ENCODE measurements at regions not wholly inside any gene's neighbourhood (a gene's known extent, or its start where the extent isn't known, plus 50 kb on each side); places are given as distances from the start of the nearest gene placed in this dataset.
"Not testable (repeated sequence)": the region's sequence is repeated elsewhere in the genome, so short reads cannot be mapped to it uniquely, and the experiment has no call there.

DNA sequence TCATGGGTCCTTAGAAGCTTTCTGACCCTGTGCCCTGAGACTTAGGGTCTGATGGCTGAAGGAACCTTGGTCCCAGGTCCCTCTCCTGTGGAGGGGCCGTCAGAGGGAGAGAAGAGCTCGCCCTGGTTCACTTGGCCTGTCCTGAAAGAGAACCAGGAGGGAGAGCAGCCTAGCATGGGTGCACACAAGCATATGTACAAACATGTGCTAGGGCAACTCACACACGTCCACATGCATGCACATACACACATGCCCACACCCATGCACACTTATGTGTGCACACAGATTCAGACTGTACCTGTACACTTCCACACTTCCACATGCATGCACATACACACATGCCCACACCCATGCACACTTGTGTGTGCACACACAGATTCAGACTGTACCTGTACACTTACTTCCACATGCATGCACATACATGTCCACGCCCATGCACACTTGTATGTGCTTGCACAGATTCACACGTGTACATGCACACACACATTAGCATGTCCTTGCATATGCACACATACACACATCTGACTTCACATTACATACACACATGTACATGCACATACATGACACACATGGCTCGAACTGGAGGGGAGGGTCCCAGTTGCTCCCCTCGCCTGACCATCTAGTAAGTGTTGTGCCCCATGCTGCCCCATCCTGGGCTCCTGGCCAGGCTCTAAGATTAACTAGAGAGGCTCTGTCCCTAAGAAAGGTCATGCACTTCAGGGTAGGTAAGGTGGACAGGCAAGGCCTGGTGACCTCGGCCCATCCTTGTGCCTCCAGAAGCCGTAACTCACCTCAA lies 122.0 kb downstream of the METRNL start:
- TF ChIP-seq, protein P1, sequence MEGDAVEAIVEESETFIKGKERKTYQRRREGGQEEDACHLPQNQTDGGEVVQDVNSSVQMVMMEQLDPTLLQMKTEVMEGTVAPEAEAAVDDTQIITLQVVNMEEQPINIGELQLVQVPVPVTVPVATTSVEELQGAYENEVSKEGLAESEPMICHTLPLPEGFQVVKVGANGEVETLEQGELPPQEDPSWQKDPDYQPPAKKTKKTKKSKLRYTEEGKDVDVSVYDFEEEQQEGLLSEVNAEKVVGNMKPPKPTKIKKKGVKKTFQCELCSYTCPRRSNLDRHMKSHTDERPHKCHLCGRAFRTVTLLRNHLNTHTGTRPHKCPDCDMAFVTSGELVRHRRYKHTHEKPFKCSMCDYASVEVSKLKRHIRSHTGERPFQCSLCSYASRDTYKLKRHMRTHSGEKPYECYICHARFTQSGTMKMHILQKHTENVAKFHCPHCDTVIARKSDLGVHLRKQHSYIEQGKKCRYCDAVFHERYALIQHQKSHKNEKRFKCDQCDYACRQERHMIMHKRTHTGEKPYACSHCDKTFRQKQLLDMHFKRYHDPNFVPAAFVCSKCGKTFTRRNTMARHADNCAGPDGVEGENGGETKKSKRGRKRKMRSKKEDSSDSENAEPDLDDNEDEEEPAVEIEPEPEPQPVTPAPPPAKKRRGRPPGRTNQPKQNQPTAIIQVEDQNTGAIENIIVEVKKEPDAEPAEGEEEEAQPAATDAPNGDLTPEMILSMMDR (IDR thresholded peaks at IDR 0.05; ENCODE audit: extremely low read depth, missing control alignments): no peak
- no peak for DNase-seq (ENCODE audit: low spot score)

DNA sequence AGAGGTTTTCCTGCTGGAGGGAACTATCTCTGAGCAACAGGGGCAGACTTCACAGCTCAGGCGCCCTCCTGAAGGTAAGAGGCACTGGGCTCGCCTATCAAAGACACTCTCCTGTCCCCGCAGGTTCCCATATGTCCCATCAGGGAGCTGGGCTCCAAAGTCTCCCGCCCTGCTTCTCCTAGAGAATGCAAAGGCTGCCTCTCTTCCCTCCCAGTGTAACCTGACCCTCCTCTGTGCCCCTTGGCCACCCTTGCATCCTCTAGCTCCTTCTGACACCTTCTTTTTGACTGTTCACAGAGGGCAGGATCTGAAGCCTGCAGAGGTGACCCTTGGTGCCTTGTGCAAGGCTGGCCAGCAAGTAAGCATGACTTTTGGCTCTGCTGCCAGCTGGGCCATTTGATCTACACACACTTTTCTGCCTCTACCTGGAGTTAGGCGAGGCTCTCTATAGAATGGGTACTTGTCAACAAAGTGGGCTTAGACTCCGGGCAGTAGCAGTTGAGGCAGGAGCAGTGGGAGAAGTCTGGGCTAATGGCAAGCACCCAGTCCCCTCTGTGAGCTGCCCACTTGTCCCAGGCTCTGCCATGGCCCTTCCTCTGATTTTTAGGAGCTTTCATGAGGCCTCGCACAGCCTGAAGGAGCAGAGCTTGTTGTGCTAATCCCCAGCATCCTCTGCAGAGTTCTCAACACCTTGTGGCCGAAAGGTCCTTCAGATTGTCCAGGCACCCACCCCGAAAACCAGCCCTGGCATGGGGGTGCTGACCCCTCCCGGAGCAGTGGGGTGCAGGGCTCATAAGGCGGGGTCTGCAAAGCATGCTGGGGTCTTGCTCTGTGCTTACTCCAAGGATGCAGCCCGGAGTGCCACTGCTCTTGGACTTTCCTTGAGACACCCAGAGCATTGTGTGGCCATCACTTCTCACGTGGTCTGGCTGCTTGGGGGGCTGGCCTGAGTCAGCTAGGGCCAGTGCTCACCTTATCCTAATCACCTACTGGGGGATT lies 122.9 kb downstream of the METRNL start:
- TF ChIP-seq, protein P1 (IDR thresholded peaks at IDR 0.05; ENCODE audit: extremely low read depth, missing control alignments): no peak
- DNase-seq (ENCODE audit: low spot score): no peak

DNA sequence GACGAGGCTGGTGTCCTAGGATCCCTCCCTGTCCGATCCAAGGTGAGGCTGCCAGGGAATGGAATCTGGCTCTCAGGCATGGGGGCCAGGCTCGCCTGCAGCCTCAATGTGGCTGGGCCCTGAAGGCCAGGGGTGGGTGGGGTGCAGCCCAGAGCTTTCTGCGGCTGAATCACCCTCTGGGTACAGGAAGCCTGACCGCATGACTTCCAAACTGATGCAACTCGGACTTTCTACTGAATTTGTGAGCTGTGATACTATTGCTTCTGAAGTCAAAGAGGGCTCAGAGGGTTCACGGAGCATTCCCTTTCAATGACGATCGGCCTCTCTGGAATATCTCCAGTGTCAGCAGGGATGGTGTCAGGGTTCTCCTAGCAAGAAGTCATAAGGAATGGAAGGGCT lies 123.7 kb downstream of the METRNL start:
- no peak for DNase-seq (ENCODE audit: low spot score)
- TF ChIP-seq, protein P1 (IDR thresholded peaks at IDR 0.05; ENCODE audit: extremely low read depth, missing control alignments): no peak

DNA sequence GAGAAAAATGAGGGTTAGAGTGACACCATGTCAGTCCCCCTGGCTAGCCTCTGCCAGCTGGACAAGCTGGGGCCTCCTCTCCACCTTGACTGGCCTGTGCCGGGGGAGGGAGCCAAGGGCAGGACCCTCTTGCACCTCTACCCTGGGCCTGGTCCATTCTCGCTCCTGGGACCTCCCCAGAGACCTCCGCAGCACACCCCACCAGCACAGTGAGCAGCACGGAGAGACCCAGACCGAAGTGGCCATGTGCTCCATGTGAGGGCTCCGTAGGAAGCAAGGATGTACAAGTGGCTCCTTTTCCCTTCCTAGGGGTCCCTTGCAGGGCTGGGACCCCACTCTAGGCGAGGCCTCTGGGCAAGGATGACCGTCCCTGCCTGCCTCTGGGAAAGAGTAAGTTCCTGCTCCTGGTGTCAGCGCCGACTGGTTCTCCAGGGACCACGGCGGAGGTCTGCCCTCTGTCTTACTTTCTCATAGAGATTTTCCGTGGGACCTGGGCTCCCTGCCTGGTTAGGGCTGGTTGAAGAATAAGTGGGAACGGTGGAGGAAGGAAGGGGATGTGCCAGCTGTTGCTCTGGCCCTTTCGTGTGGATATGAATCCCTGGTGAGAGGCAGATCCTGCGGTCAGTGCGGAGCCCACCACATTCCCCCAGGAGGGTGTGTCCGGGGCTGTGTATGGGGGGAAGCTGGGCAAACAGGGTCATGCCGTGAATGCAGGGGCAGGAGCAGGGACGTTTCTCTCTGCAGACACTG lies 124.2 kb downstream of the METRNL start:
- TF ChIP-seq, protein P1 (IDR thresholded peaks at IDR 0.05; ENCODE audit: extremely low read depth, missing control alignments): no peak
- DNase-seq (ENCODE audit: low spot score): no peak

DNA sequence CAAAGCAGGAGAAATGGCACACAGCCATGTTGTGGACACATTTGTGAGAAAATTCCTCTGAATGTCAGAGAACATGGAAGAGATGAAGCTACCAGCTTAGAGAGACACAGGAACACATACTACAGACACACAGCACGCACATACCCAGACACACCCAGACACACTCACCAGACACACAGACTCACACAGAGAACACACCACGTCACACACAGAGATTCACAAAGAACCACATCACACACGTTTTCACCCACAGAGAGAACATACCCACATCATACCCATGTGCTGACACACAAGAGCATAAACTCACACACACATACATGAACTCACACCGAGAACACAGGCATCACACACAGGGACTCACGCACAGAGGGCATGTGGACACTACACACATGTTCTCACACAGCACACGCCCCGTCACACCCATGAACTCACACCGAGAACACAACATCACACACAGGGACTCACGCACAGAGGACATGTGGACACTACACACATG lies 124.9 kb downstream of the METRNL start:
- TF ChIP-seq, protein P1 (IDR thresholded peaks at IDR 0.05; ENCODE audit: extremely low read depth, missing control alignments): no peak
- no peak for DNase-seq (ENCODE audit: low spot score)

DNA sequence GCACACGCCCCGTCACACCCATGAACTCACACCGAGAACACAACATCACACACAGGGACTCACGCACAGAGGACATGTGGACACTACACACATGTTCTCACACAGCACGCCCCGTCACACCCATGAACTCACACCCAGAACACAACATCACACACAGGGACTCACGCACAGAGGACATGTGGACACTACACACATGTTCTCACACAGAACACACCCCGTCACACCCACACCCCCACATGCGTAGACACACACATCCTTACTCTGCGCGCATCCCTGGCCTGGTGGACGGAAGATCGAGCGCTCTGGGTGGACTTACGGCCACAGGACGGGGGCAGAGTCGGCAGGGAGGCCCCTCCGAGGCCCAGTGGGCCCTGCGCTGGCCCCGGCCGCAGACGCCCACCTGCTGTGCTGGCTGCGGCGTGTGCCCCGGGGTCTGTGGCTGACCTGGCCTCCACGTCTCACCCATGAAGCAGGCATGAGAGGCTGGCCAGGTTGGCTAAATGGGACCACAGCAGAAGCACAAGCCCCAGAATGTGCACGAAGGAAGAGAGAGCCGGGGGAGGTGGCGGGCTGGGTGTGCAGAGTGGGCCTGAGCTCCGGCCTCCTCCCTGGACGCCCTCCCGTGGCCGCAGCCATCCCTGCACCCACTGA lies 125.5 kb downstream of the METRNL start:
- not testable (repeated sequence) for DNase-seq (ENCODE audit: low spot score)
